ENCODE measurements at regions not wholly inside any gene's neighbourhood (a gene's known extent, or its start where the extent isn't known, plus 50 kb on each side); places are given as distances from the start of the nearest gene placed in this dataset.

- intact Hi-C loops (cut with DNase I): no loop called here
- DNase-seq (ENCODE audit: extremely low spot score): no peak
- Histone ChIP-seq H3K4me1 (no peaks in the 10 kb centered on the region), H3K27me3 (no peaks in the 10 kb centered on the region), H3K9me3 (no peaks in the 10 kb centered on the region), H3K27ac (replicated peaks in 1 of 4) (no peak overlapping the region), H3K36me3 (no peaks in the 10 kb centered on the region), H3K4me3 (no peak overlapping the region)
- TF ChIP-seq POLR2A (IDR thresholded peaks at IDR 0.05; ENCODE audit: low read depth) (no peak), EP300 (IDR thresholded peaks at IDR 0.05) (no peak)
- 90% methylated on average over 1 of the region's 1 CpG for WGBS
Observed at GRCh38 chr13:104657196-104657595, 1591.0 kb upstream of the SLC10A2 start.

GRCh38 chr13:104650431-104650830 lies 1584.2 kb upstream of the SLC10A2 start:
- Histone ChIP-seq H3K4me3 (no peak overlapping the region), H3K36me3 (no peaks in the 10 kb centered on the region), H3K27me3 (peaks cover 0 to 5% (median 0%) of the 10 kb centered on the region in 4 donors), H3K27ac (replicated peaks in 1 of 4) (no peak overlapping the region), H3K4me1 (no peaks in the 10 kb centered on the region), H3K9me3 (no peaks in the 10 kb centered on the region)
- intact Hi-C loops (cut with DNase I): no loop called here
- 97% methylated on average over 11 of the region's 12 CpGs for WGBS
- no peak for TF ChIP-seq POLR2AphosphoS5 (IDR thresholded peaks at IDR 0.05)
- no peak for TF ChIP-seq POLR2A (IDR thresholded peaks at IDR 0.05; ENCODE audit: low read depth)
- no peak for TF ChIP-seq CTCF (IDR thresholded peaks at IDR 0.05)
- TF ChIP-seq EP300 (IDR thresholded peaks at IDR 0.05): no peak
- no peak for DNase-seq (ENCODE audit: extremely low spot score)

GRCh38 chr13:104648291-104648690 lies 1582.1 kb upstream of the SLC10A2 start:
- Histone ChIP-seq H3K4me3 (no peak overlapping the region), H3K36me3 (no peaks in the 10 kb centered on the region), H3K4me1 (no peaks in the 10 kb centered on the region), H3K27ac (replicated peaks in 1 of 4) (no peak overlapping the region), H3K9me3 (no peaks in the 10 kb centered on the region), H3K27me3 (peaks cover 0 to 5% (median 0%) of the 10 kb centered on the region in 4 donors)
- no peak for DNase-seq (ENCODE audit: extremely low spot score)
- intact Hi-C loops (cut with DNase I): no loop called here
- TF ChIP-seq POLR2A (IDR thresholded peaks at IDR 0.05; ENCODE audit: low read depth): no peak
- no peak for TF ChIP-seq EP300 (IDR thresholded peaks at IDR 0.05)
- TF ChIP-seq POLR2AphosphoS5 (IDR thresholded peaks at IDR 0.05): no peak
- TF ChIP-seq CTCF (IDR thresholded peaks at IDR 0.05): no peak
- WGBS: 89% methylated on average over 11 of the region's 11 CpGs

GRCh38 chr13:104645786-104646185 lies 1579.6 kb upstream of the SLC10A2 start:
- Histone ChIP-seq H3K27me3 (peaks cover 0 to 3% (median 0%) of the 10 kb centered on the region in 4 donors), H3K9me3 (peaks cover 0 to 2% (median 0%) of the 10 kb centered on the region in 4 donors), H3K4me1 (no peaks in the 10 kb centered on the region), H3K36me3 (no peaks in the 10 kb centered on the region), H3K27ac (replicated peaks in 1 of 4) (no peak overlapping the region), H3K4me3 (no peak overlapping the region)
- no peak for DNase-seq (ENCODE audit: extremely low spot score)
- WGBS: 100% methylated on average over 4 of the region's 4 CpGs
- intact Hi-C loops (cut with DNase I): no loop called here
- TF ChIP-seq POLR2A (IDR thresholded peaks at IDR 0.05; ENCODE audit: low read depth) (no peak), EP300 (IDR thresholded peaks at IDR 0.05) (no peak), POLR2AphosphoS5 (IDR thresholded peaks at IDR 0.05) (no peak), CTCF (IDR thresholded peaks at IDR 0.05) (no peak)

- TF ChIP-seq POLR2A (IDR thresholded peaks at IDR 0.05; ENCODE audit: low read depth) (no peak), CTCF (IDR thresholded peaks at IDR 0.05) (no peak), POLR2AphosphoS5 (IDR thresholded peaks at IDR 0.05) (no peak), EP300 (IDR thresholded peaks at IDR 0.05) (no peak)
- no peaks in the 10 kb centered on the region for H3K27me3 ChIP-seq
- 84% methylated on average over 5 of the region's 5 CpGs for WGBS
- no peaks in the 10 kb centered on the region for H3K4me1 ChIP-seq
- H3K9me3 ChIP-seq: peaks cover 0 to 3% (median 0%) of the 10 kb centered on the region in 4 donors
- intact Hi-C loops (cut with DNase I): no loop called here
- no peak overlapping the region for H3K27ac ChIP-seq (replicated peaks in 1 of 4)
- DNase-seq (ENCODE audit: extremely low spot score): no peak
- no peaks in the 10 kb centered on the region for H3K36me3 ChIP-seq
- no peak overlapping the region for H3K4me3 ChIP-seq
Observed at GRCh38 chr13:104641309-104641708, 1575.1 kb upstream of the SLC10A2 start.

Data from esophagus muscularis mucosa (tissue), 4 donors.